HG03520 (cell line): ENCODE measurements at regions not wholly inside any gene's neighbourhood (a gene's known extent, or its start where the extent isn't known, plus 50 kb on each side); places are given as distances from the start of the nearest gene placed in this dataset.

Source experiments
- ATAC-seq: cut with Tn5 transposase; IDR thresholded peaks from one replicate; pipeline ENCODE4 v1.9.1; 2021; ENCODE audit warnings: mild to moderate bottlenecking, moderate library complexity; ENCODE audit not compliant: unreplicated experiment

DNA sequence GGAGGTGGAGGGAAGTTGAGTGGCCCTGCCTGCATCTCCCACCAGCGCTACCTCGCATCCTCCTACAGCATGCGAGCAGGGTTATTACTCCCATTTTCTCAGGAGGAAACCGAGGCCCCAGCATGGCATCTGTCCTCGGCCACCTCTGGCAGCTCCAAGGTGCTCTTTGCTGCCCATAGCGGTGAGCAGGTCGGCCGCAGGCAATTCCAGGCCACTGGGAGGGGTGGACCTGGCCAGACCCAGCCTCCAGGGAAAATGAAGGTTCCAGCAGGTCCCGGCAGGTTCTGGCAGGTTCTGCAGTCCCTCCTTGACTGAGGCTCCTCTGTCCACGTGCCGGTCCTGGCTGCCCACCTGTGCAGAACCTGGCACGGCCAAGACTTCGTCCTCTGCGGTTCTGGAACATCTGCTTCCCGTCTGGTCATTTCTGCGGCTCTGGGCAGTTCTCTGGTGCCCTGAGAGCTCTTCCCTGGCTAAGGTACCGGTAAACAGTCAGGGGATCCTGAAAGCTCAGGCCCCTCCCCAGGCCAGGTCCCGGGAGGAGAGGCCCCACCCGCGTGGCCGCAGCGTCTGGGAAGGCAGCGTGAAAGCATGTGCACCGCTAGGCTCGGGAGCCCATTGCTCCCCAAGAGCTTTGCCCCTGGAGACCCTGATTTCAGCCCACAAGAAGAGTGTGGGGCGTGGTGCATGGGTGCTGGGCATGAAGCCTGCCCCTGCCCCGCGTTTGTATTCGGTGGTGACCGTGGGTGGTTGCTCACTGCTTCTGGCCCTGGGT, 112.0 kb upstream of the ADRA2C start:
- ATAC-seq: no peak

DNA sequence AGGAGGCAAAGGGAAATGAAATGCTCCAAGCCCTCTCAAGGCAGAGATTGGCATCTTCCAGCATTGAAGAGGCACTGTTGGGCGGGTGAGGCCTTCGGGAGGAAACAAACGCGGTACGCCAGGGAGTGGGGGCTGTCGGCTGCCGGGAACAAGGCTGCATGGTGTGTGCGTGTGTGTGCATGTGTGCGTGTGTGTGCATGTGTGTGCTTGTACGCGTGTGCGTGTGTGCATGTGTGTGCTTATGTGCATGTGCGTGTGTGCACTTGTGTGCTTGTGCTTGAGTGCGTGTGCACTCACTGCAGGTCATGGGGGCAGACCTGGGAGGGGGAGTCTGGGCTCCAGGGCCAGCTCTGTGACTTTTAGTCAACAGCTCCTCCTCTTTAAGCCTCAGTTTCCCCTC, 113.6 kb upstream of the ADRA2C start:
- ATAC-seq: no peak

- no peak for ATAC-seq
Observed at GRCh38 chr4:3651267-3651845, 114.8 kb upstream of the ADRA2C start.

DNA sequence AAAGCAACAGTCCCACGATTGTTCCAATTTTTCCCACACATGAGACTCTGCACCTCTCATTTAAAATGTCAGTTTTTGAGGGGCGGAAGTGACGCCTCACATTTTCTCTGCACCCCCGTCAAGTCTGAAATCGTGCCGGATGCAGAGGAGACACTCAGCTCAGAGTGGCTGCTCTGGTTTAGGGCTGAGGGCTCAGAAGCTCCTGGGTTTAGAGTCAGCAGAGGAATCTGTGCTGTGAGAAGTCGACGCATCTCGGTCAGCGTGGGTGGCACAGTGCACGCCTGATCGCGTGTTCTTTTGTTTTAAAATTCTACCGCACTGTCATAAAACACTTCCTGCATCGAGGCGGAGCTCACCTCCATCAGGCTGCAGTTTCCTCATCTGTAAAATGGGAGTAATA, 116.7 kb upstream of the ADRA2C start:
- no peak for ATAC-seq

DNA sequence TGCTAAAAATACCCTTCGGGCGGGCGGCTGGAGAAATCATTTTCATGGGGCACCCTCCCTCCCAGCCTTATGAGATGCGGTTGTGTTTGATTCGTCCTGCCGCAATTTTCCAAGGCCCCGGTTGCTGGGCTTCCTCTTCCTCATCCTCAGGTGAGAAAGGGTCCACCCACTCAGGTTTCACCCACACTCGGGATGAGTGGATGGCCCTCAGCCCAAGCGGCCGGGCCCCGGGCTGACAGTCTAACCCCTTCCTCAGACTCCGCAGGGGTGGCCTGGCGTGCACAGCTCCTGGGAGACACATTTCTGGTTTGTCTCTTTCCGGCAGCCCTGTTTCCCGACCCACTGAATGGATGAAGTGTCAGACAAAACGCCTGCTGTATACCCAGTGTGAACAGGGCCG, 116.5 kb upstream of the LRPAP1 start:
- ATAC-seq: no peak

GRCh38 chr4:3648195-3648594, 116.0 kb upstream of the LRPAP1 start:
- no peak for ATAC-seq

DNA sequence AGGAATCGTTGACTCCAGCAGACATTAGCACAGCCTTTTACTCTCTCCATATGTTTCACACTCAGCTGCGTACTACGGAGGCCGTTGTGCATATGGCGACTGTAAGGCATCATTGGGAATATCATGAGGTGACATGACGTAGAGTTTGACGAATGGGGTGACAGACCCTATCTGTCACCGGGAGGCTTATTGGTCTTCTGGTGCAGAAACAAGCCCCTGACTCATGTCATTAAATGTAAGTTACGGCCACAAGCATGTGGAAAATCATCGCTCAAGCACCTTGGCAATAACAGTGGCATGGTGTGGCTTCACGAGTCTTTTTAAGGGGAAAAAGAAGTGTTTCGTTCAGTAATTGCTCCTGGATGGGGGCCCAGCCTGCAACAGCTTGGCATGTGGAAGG, 115.2 kb upstream of the LRPAP1 start:
- no peak for ATAC-seq

DNA sequence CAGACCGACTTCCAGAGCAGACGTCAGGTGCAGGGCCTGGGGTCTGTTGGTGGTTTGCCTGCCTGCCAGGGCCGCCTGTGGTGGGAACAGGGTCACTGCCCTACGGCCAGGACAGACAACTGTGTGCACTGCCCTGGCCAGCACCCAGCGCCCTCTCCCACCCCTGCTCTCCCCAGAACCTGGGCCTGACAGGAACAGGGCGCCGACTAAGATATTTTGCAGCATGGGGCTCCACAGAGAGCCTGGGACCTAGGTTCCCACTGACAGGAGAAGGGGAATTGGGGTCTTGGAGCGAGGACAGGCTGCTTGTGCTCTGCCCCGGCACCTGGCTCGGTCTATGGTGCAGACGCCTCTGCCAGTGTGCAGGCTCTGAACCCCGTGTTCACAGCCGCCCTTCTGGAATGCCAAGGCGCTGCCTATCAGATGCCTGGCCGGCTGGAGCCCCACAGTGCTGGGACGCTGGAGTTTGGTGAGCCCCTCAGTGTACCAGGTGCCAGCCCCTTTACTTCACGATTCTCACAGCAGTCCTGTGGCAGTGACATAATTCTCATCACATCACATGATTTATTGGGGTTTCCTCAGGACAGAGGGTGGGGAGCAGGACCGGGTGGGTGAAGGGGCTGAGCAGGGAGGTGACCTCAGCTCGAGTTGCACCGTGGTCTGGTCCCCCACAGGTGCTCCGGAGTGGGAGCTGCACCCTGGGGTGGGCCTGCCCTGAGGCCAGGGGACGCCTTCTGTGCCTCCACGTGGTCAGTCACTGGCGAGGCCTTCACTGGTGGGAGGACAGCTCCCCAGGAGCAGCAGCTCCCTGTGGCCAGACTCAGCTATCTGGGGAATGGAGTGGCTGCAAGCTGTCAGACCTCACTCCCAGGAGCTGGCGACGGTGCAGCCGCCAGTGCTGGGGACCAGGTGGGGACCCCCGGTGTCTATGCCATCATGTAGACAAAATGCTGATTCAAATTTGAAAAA, 113.8 kb upstream of the LRPAP1 start:
- no peak for ATAC-seq

DNA sequence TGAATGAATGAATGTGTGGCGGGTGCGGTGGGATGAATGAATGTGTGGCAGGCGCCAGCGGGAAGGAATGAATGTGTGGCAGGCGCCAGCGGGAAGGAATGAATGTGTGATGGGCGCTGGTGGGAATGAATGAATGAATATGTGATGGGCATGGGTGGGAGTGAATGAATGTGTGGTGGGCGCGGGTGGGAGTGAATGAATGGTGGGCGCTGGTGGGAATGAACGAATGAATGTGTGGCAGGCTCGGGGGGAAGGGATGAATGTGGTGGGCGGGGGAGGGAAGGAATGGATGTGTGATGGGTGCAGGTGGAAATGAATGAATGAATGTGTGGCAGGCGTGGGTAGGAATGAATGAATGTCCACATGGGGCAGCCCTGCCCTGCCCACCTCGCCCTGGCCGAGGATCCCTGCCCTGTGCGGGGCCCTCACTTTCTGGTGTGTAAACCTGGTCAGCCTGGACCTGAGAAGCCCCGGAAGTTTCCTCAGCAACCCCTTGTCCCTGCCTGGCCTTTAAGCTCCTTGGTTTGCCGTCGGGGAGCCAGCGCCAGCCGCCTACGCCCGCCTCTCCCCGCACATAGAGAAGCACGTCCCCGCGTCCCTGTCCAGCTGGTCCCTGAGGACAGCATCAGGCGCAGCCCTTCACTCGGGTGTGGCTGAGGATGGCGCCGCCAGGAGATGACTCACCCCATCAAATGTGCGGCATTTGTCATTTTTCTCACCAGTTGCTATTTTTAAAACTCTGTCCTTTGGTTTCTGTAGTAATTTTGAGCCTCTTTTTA, 112.8 kb upstream of the LRPAP1 start:
- ATAC-seq: no peak

DNA sequence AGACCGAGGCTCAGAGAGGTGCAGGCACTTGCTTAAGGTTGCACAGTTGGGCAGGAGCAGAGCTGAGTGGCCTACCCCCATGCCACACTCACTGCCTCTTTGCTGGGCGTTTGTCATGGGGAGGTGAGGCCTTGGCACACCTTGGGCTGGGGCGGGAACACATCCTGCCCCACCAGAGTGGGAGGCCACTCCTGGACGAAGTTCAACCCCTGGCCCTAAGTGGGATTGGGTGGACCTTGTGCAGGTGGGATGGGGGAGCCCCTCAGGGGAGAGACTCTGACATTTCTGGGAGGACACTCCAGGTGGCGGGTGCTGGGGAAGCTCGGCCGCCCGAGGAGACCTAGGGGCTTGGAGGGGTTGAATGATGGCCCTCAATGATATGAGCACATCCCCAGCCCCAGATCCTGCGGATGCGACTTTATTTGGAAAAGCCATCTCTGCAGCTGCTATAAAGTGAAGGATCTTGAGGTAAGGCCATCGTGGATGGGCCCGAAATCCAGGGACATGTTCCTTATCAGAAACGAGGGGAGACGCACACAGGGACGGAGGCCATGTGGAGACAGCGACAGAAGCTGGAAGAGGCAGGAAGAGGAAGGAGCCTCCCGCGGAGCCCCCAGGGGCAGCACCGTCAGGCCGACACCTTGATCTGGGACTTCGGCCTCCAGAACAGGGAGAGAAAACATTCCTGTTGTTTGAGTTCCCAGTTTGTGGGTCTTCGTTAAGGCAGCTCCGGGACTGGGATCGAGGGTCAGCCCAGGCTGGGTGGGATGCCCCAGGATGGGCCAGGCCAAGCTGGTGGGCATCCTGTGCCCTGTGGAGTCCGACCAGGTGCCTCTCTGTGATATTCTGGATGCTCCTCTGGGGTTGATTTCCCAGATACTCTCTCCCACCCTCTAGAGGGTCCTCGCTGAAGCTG, 111.6 kb upstream of the LRPAP1 start:
- ATAC-seq: no peak

DNA sequence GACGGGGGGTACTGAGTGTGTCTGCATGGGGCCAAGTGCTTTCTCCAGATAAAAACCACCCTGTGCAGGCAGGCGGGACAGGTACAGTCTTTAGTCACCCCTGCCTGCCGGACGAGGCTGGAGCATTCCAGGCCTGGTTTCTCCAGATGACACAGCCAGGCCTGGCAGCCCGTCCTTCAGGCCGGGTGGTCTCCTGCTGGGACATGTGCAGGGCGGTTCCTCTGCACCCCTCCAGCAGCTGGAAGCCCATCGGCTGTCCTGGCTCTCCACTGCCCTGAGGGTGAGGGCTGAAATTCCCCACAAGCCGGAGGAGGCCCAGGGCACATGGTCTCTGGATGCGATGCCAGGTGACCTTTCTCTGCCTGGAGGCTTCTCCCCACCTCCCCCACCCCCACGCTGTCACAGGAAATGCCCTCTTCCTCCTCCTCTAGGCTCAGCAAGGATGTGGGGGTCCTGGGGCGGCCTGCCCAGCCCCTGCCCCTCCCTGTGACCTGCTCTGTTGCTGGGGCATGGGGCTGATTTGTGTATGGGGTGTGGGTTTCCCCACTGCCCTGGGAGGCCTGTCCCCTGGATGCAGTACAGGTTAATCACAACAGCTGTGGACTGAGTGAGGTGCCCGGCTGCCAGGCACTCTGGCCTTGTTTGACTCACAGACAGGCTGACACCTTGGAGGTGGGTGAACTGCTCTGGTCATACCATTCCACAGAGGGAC, 110.7 kb upstream of the LRPAP1 start:
- no peak for ATAC-seq

DNA sequence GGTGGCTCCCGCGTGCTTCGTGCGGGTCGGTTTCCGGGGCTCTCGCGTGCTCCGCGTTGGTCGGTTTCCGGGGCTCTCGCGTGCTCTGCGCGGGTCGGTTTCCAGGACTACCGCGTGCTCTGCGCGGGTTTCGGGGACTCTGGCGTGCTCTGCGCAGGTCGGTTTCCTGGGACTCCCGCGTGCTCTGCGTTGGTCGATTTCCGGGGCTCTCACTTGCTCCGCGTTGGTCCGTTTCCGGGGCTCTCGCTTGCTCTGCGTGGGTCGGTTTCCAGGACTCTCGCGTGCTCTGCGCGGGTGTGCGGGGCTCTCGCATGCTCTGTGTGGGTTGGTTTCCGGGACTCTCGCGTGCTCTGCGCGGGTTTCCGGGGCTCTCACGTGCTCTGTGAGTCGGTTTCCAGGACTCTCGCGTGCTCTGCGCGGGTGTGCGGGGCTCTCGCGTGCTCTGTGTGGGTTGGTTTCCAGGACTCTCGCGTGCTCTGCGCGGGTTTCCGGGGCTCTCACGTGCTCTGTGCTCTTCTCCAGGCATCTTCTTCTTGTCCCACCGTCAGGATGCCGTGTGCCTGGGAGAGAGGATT, 109.9 kb upstream of the LRPAP1 start:
- ATAC-seq: no peak

DNA sequence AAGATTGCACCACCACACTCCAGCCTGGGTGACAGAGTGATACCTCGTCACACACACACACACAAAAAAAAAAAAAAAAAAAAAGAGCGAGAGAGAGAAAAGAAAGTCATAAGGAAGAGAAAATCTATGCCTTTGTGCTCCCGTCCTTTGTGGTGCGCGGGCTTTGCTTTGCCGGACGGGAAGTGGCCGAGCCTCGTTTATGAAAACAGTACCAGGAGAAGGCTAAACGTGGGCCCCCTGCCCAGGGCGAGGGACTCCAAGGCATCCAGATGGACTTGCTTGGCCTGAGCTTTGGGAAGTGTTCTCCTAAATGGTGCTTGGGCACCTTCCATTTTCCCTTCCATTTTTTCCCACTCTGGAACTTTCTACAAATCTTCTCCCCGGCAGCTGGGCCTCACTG, 109.3 kb upstream of the LRPAP1 start:
- ATAC-seq: no peak

- no peak for ATAC-seq
Observed at GRCh38 chr4:3640587-3640962, 108.4 kb upstream of the LRPAP1 start.

- ATAC-seq: no peak
Observed at GRCh38 chr4:3639613-3640586, 107.7 kb upstream of the LRPAP1 start.

- ATAC-seq: no peak
Observed at GRCh38 chr4:3638080-3638795, 106.0 kb upstream of the LRPAP1 start.

DNA sequence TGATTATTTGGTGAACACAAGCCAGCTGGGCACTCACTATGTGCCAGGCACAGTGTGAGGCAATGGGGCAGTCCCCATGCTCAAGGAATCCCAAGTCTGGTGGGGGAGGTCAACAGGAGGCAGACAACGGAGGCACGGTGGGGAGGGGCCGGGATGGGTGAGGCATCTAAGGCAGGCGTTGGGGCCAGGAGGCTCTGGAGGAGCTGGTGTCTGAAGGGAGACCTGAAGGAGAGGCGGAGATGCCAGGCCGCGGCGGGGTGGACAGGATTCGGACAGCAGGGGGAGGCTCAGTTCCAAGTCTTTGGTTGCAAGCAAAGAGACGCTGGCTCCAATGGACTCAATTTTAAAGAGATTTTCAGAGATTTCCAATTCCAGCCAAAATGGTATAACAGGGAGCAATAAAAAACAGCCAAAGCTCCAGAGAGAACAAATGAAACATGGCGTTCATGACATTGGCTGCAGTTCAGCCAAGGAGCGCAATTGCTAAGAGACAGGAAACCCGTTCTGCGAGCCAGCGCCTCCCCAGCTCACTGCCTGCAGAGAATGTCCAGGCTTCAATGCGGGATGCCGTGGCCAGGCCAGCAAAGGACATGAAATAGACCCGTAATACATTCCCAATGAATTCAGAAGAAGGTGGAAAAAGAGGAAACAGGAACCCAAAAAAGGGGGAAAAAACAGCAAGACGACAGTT, 105.2 kb upstream of the LRPAP1 start:
- ATAC-seq: no peak
